ENCODE measurements at regions not wholly inside any gene's neighbourhood (a gene's known extent, or its start where the extent isn't known, plus 50 kb on each side); places are given as distances from the start of the nearest gene placed in this dataset.
"Not testable (repeated sequence)": the region's sequence is repeated elsewhere in the genome, so short reads cannot be mapped to it uniquely, and the experiment has no call there.

DNA sequence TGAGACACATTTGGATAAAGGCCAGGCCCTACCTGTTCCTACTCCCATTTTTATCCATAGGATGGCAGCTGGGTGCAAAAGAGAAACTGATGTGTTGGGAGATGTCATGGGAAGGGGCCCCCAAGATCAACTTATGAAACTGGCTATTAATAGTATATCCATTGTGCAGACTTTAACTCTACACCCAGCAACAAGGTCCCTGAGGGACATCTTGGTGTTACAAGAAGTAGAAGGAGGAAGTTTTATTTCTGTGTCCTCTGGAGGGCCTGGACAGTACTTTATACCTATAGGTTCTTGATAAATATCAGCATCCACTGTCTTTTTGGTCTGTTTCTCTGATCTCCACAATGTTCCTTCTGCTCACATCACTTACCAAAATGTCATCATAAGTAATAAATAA lies 84.6 kb downstream of the BTG1 start:
- DNase-seq (ENCODE audit: low spot score) = no peak

DNA sequence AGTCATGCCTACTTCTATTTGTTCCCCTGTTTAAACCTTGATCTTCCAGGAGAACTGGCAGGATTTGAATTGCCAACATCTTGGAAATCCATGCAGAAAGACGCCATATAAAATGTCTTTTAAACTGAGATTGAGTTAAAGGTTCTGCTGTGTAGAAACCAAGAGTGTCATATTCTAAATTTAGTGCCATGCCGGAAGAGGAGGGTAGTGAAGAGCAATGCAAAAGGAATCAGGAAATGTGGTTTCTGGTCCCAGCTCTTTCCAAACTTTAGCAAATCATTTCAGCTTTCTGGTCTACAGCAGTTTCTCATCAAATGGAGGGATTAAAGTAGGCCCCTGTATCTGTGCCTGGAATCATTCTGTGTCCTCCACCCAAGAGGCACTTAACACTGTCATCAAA lies 85.7 kb downstream of the BTG1 start:
- no peak for DNase-seq (ENCODE audit: low spot score)

DNA sequence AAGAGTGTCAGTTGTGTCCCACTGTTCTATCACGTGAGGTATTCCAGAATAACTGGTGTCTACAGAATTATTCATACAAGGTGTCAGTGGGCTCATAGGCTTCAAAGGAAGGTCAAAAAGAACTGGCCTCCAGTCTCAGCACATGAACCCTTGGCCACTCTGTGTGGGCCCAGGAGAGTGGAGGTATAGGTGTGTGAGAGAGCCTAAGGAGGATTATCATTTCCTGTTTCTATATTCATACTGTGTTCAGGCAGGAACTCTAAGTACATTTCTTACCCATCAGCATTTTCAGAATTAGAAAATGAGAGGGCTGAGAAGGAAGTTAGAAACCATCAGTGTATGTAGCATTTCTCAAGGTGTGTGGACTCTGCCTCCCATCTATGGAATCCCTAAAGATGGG lies 87.0 kb downstream of the BTG1 start:
- no peak for DNase-seq (ENCODE audit: low spot score)

DNA sequence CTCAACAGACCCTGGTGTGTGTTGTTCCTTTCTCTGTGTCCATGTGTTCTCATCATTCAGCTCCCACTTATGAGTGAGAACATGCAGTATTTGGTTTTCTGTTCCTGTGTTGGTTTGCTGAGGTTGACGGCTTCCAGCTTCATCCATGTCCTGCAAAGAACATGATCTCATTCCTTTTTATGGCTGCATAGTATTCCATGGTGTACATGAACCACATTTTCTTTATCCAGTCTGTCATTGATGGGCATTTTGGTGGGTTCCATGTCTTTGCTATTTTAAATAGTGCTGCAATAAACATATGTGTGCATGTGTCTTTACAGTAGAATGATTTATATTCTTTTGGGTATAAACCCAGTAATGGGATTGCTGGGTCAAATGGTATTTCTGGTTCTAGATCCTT lies 88.9 kb downstream of the BTG1 start:
- not testable (repeated sequence) for DNase-seq (ENCODE audit: low spot score)

DNA sequence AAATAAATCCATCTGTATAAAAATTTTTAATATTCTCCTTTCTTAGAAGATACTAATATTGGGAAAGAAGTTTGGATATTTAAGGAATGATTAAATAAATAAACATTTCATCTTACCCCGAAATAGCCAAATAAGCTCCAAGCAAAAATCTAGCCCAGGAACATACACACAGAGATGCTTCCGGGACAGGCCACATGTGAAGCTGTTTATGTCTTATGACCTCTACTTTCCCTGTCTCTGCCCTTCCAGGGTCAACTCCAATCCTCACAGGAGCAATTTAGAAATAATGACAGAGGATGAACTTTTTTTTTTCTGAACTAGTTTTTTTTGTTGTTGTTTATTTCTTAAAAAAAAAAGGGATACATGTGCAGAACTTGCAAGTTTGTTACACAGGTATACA lies 89.4 kb downstream of the BTG1 start:
- DNase-seq (ENCODE audit: low spot score) = no peak

DNA sequence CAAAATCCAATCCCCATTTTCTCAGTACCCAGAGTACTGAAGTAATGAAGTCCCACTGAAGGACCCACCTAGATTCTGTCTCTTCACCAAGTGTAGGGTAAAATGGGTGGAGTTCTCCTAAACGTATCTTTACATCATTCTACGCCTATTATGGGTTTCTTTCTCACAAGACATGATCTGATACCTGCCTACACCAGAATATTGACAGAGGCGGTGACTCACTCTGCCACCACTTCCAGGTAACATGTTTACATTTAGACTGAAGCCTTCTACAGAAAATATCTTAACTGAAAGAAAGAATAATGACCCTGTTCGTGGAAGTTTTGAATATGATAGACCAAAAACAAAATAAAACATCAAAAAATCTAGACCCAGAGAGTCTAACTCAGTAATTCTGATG lies 89.8 kb downstream of the BTG1 start:
- no peak for DNase-seq (ENCODE audit: low spot score)

DNA sequence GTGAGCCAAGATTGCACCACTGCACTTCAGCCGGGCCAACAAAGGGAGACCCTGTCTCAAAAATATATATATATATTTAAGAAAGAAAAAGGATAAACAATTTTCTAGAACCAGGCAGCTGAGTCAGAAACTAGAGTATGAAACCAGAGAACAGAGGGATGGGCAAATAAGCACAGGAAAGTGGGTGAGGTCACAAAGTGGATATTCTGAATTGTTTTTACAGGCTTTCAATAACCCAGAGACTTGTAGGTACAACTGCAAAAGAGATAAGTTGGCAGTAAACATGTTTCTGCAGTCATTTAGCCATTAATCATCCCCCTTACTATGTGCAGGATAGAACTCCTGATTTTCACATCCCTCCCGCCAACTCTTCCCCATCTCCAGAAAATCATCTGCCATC lies 94.2 kb downstream of the BTG1 start:
- DNase-seq (ENCODE audit: low spot score) = no peak

DNA sequence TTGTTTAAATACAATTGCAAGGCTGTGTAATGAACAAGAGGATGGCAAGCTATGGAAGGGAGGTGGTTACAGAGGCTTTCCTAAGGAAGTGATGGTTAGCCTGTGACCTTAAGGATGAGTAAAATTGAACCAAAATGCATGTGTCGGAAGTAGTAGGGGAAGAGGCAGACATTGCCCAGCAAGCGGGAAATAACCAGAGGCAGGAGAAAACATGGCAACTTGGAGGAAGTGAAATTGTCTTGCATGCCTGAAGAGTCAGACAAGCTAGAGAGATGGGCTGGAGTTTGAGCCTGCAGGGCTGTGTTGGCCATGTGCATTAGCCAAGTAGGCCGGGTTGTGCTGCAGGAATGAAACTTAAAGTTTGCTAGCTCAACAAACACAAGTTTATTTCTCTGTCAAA lies 96.2 kb downstream of the BTG1 start:
- DNase-seq (ENCODE audit: low spot score) = no peak

DNA sequence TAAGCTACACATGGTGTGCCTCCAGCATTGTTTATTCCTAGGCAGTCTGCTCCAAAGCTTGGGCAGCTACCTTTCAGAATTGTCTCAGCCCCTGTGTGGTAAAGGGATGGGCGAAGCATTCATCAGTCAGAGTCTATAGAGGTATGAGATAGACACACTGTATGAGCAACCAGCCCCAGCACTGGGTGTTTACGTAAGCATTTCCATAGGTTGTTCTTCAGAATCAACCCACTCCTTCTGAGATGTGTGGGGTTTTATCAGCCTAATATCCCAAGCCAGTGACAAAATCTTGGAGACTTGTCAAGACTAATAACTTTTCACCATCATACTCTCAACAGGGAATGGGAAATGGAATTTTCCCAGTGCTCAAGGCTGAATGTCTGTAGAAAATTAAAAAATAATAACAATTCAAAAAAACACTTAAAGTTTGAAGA lies 98.2 kb downstream of the BTG1 start:
- peak; percentile 58 for DNase-seq (ENCODE audit: low spot score)

DNA sequence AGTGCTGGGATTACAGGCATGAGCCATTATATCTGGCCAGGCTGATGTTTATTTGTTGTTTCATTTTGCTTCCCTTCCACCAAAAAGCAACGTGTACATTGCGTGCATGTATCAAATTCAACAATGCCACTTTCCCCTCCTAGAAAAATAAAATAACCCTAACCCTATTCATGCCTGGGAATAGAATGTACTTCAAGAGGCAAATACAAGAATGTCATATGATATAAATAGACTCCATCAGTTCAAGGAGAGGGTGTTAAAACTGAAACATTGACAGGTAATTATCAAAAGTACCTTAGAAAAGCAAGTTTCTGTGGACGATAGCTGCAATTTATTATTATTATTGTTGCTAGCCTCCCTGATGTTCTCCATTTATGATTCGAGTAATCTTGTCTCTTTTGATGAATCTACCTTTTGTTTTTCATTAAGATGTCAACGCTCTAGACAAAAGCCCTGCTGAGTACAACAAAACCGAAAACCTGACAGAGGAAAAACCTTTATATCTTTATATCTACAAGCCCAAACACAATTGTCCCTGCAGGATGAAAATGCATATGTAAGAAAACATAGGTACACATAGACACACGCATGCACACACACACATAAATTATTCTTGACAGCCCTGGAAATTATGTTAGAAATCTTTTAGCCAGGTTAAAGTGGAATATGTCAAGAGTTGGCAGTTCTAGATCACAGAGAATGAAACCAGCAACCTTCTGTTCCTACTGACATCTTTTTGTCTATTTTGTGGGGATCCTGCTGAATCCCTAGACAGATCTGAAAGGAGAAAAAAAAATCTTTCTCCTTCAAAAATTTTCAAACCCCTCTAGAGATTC lies 98.9 kb downstream of the BTG1 start:
- DNase-seq (ENCODE audit: low spot score) = no peak

DNA sequence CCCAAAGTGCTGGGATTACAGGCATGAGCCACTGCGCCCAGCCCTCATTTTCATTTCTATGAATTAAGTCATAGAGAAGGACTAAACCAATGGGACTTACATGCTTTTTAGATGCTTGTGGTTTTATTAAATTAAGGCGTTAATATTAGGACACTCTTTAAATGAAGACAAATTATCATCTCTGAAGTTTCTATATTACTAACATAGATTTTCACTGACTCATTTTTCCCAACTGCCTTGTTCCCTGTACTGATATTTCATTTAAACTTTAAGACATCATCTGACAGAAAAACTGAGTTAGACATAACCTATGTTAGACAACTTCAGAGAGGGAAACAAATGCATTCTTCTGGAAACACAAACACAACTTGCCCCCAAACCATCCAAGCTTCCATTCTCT lies 99.8 kb downstream of the BTG1 start:
- no peak for DNase-seq (ENCODE audit: low spot score)

DNA sequence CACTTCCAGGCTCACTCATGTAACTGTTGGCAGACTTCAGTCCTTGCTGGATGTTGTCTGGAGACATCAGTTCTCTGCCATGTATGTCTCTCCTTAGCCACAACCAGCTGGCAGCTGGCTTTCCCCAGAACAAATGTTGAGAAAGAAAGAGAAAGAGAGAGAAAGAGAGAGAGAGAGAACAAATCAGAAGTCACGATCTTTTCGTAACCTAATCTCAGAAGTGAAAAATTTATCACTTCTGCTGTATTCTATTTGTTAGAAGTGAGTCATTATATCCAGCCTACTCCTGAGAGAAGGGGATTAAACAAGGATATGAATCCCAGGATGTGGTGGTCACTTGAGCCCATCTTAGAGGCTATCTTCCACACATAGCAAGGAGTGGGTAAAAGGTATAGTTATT lies 101.2 kb downstream of the BTG1 start:
- no peak for DNase-seq (ENCODE audit: low spot score)

DNA sequence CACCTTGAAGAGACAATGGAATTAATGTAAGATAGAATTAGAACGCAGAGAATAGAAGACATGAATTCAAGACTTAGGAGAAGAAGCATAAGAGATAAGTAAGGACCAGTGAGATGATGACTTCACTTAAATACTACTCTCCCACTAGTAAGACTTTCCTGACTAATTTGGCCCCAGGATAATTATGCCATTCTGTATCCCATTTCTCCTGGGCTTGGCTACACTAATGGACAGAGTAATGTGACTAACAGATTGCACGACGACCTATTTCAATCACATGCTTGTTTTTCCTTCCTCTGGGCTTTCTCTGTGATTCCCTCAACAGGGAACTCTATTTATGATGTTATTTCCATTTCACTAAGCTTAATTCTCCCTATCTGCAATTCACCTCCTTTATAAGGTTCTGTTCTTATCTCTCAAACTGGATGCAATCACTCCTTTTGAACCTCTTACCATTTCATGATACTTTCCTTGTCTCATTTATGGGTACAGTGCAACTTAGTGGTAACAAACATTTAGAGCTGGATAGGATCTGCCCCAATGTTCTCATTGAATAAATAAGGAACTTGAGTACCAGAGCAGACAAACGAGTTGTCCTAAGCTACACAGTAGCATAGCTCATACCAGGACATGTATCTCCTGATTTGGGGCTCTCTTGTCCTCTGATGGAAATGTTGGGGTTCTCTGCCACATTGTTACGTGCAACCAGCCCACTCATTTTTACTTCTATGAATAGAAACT lies 102.7 kb downstream of the BTG1 start:
- no peak for DNase-seq (ENCODE audit: low spot score)

DNA sequence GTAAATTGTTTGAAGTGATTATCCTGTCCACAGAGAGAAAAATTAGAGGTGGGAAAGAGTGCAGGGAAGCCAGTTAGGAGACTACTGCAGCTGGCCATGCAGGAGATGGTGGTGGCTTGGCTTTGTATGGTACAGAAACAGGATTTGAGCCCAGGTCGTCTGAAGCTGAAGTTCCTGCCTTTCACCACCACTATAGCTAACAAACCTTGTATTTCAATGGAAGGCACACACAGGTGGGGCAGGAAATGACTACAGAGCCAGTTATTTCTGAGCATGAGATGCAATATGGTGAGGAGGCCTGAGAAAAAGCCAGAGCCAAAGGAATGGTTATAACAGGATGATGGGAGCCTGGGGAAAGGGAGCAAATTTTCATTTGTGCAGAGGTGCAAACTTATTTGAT lies 103.9 kb downstream of the BTG1 start:
- no peak for DNase-seq (ENCODE audit: low spot score)

DNA sequence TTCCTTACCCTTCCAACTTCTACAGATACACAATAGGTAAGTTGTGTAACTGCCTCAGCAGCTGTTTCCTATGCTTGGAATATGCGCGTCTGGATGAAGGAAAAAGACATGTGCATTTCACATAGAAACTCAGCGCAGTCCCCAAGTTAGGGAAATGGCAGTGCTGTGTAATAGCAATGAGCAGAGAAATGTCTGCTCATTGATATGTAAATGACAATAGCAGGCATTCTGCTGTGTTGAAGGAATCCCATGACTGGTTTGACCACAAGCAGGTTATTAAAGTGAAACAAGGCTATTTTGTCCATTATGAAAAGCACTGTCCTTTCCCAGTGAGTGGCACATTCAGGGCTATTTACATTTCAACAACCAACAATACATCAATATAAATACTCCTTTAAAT lies 106.6 kb downstream of the BTG1 start:
- no peak for DNase-seq (ENCODE audit: low spot score)

DNA sequence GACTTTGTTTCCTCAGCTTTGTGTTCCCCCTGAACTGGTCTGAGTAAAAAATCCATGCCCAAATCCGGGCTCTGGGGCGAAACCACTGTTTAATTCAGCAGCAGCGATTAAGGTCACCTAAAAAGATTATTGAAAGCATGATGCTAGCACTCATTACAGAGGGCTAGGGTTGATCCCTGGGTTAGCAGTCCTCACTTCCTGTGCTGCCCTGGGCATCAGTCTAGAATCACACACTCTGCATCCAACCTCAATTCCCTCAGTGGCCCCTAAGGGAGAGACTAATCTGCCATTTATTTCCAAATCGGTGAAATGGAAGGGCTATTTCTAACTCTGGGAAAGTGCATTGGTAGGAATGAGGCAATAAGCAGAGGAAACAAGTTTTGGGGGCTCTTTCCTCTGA lies 107.2 kb downstream of the BTG1 start:
- no peak for DNase-seq (ENCODE audit: low spot score)

DNA sequence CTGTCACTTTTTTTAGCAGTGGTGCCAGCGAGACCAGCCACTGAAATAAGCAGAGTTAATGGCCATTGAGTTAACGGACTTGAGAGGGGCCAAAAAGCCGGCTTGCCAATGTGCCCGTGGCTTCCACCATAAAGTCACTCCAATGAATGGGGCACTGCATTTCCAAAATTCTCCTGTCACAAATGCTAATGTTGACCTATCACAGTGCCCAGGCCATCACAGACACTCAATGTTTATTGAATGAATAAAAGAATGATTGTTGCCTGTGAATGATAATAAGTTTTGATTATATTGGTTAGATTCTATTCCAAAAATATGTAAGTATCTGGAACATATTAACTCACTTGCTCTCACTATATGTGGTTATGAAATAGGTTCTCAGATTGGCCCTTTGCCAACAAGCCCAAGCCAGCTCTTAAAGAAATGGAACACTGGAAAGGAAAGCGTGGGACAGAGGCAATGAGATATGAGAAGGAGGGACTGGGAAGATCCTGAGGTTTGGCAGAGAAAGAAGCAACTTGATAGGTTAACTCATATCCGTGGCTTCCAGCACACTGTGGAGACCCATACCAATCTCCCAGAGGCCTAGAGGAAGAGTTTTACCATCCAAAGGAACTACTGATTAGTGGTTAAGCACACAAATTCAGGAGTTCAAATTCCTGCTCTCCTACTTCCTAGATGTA lies 108.7 kb downstream of the BTG1 start:
- no peak for DNase-seq (ENCODE audit: low spot score)

DNA sequence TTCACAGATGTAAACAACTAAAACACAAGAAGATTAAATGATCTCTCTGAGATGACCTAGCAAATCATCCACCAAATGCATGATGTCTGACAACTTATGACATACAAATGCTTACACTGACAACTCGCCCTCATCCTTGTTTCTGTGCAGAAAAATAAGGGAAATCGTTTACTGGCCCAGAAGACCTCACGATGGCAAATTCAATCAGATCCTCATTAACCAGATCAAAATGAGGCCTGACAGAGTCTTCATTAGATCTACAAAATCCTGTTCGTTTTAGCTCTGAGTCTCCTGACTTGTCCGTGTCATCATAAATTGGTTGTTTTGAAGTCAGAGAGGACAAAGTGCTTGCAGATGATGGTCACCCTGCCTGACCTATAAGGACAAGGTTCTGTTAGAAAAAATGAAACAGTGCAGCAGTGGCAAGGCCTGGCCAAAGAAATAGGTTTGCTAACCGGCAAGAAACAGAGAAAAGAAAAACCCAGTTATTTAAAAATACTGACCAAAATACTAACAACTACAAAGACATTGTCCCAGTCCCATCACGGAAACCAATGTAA lies 109.5 kb downstream of the BTG1 start:
- no peak for DNase-seq (ENCODE audit: low spot score)

DNA sequence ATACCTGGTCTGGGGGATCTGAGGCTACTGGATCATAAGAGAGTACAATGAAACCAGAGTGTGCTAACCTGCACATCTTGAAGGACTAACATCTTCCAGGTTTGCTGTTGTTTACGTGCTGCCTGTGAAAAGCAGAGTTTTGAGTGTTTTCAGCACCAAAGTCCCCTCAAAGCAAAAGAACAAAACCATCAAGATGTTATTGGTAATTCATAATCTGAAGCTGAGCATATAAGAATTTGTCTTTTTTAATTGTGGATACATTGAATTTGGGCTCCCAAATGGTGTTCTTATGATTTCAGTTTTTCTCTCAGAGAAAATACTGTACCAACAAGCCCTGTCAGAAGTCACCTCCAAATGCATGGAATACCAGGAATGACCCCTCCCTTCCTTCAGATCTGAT lies 110.2 kb downstream of the BTG1 start:
- no peak for DNase-seq (ENCODE audit: low spot score)

DNA sequence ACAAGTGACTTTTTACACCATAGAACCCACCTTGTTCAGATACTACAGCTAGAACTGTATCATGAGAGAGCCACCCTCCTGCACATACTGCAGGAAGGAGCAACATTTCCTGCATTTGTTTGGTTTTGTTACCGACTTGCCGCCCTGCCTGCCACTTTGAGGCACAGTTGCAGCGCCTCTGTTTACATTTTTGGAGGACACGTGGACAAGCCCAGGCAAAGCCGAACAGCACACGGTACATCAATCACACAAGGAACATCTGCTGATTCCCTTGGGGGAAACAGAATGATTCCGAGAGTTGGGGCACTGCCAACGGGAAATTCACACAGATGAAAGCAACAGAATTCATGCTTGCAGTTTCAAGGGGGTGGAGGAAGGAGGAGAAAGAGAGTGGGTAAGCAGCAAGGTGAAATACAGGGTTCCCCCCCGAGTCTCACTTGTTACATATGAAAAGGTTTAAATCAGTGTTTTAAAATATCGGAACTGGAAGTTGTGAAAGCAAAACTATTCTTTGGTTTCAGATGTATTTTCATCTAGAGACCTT lies 110.7 kb downstream of the BTG1 start:
- peak; percentile 46 for DNase-seq (ENCODE audit: low spot score)

DNA sequence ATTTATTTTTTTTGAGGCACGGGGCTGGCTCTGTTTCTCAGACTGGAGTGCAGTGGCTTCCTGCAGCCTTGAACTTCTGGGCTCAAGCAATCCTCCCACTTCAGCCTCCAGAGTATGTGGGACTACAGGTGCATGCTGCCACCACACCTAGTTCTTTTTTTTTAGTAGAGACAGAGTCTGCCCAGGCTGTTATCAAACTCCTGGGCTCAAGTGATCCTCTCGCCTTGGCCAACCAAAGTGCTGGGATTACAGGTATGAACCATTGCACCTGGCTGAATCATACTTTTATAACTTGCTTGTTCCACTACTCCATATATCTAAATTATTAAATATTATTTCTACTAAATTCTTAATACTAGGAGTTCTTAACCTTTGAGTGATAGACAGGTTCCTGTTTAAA lies 111.6 kb downstream of the BTG1 start:
- no peak for DNase-seq (ENCODE audit: low spot score)

DNA sequence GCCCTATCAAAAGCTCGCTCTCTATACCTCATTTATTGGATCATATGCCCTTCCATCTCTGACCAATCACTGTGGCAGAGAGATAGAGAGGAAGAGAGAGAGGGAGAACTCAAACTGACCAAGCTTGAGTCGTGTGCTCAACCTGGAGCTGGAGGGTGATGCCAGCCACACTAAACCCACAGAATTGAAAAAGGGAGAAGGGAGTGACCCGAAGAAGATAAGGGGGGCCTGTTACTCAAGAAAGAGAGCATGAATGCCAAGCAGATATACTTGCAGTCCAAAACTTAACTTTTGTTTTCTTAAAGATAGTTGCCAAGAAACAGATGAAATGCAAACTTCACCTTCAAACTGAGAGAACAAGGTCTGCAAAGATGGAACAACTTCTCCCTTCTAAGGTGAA lies 112.7 kb downstream of the BTG1 start:
- no peak for DNase-seq (ENCODE audit: low spot score)

Data from putamen (tissue), 1 donor.